ENCODE measurements at regions not wholly inside any gene's neighbourhood (a gene's known extent, or its start where the extent isn't known, plus 50 kb on each side); places are given as distances from the start of the nearest gene placed in this dataset.

- no peak for TF ChIP-seq REST (IDR thresholded peaks at IDR 0.05; ENCODE audit: borderline replicate concordance)
- TF ChIP-seq REST (CRISPR knock-in tag; IDR thresholded peaks at IDR 0.05; ENCODE audit: low read depth), result no peak
- no peak for TF ChIP-seq HDAC3 (IDR thresholded peaks at IDR 0.05; ENCODE audit: borderline replicate concordance, partially characterized antibody)
- no peak for TF ChIP-seq GATAD2A (IDR thresholded peaks at IDR 0.05)
- no peak for TF ChIP-seq ILF3 (IDR thresholded peaks at IDR 0.05; ENCODE audit: borderline replicate concordance)
Measured at GRCh38 chr18:4987452-4988405, 209.3 kb downstream of the AKAIN1 start (continued).
